NCI-H510A treated with DMSO at 0.1 percent for 48 hours (cell line): ENCODE measurements at regions not wholly inside any gene's neighbourhood (a gene's known extent, or its start where the extent isn't known, plus 50 kb on each side); places are given as distances from the start of the nearest gene placed in this dataset.
"Not testable (repeated sequence)": the region's sequence is repeated elsewhere in the genome, so short reads cannot be mapped to it uniquely, and the experiment has no call there.

ENCODE experiments used
- DNase-seq: peaks from one replicate; lab custom pipeline; 2025; lab: John Stamatoyannopoulos, UW

DNA sequence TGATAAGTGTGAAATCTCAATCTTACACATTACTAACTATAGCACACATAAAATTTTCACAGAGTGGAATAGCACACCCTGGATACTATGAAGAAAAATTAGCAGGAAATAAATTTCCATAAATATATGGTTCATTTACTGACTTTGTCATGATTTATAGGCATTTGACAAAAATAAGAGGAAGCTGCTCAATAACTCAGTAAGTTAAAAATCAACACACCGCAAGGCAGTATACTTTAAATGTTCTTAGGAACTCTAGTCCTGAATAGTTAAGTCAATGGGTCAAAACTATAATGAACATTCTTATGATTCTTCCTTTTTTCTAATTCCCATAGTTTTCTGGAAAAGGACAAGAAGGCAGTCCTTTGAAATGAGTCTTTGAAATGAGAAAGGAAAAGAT, 1557.8 kb upstream of the RAG2 start:
- DNase-seq: no peak

DNA sequence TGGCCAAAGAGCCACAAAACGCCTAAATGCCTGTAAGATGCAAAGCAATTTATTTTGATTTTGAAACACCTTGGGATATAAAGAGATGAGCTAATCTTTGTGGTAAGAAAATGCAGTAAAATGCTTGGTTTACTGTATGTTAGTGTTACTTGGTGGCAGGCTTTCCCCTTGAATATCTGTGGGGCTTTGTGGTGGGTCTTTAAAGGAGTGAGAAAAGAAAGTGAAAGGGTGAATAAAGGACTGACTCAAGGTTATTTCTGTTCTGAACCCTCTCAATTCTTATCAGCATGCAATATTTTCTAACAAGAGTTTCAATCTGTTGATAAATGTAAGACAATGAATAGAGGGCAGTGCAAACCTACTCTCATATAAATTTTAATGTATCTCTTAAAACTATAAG, 1555.9 kb upstream of the RAG2 start:
- DNase-seq: no peak

DNA sequence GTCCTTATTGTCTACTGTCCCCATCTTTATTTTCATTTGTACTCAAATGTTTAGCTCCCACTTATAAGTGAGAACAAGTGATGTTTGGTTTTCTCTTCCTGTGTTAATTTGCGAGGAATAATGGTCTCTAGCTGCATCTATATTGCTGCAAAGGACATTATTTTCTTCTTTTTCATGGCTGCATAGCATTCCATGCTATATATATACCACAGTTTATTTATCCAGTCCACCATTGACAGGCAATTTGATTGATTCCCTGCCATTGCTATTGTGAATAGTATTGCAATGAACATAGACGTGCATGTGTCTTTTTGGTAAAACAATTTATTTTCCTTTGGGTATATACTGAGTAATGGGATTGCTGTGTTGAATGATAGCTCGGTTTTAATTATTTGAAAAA, 1545.8 kb upstream of the RAG2 start:
- no peak for DNase-seq

DNA sequence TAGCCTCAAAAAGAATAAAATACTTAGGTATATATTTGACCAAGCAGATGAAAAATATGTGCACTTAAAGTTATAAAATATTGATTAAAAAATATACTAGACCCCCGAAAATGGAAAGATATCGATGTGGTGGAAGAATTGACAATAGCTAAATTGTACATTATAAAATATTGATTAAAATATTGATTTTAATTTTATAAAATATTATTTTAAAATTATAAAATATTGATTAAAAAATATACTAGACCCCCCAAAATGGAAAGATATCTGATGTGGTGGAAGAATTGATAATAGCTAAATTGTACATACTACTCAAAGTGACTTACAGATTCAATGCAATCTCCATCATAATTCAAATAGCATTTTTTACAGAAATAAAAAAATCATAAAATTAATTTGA, 1540.9 kb upstream of the RAG2 start:
- DNase-seq: no peak

DNA sequence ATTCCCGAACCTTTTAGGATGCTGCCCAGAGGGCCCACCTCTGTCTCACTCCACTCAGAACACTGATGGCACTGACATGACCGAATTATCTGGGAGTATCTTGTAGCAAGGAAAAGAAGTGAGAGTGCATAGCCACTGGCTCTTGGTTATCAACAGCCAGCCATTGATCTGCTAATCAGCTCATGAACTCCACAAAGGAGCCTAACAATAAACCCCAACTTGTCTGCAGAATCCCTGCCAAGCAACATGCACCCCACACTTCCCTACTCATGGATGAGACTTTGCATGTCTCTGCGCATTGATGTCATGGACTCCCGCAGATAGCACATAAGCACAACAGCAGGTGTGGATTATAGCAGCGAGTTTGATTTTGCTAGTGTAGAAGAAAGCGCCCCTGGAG, 1538.9 kb upstream of the RAG2 start:
- no peak for DNase-seq

DNA sequence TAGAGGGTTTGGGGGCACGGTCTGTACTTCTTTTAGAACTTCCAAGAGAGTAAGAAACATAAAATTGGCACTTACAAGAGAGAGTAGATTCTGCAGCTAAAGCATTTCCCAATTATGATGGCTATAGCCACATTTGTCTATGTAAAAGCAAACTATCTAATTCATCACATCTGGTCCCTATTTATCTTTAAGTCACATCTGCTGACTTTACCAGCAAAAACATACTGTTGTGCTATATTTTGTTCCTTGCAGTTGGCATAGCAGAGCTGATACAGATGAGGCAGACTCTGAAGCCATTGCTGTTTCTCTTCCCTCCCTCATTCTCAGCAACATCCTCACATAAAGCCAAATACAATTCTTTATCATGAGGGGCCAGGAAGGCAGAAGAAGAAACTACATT, 1533.5 kb upstream of the RAG2 start:
- DNase-seq: no peak

DNA sequence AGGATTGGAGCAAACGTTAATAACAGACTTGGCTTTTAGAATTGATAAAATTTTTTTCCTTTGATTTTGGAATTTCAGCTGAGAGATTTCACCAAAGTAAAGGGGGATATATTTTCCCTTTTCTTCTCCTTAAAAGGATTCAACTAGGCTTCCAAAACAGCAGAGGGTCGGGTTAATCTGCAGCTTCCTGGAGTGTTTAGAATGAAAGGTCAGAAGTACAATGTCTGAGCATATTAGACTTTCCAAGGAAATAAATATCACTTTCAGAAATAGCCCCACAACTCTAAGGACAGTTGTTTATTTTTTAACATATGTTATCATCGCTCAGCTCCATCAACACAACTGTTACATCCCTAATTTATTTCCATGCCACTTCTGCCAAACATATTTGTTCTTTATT, 1532.9 kb upstream of the RAG2 start:
- no peak for DNase-seq

DNA sequence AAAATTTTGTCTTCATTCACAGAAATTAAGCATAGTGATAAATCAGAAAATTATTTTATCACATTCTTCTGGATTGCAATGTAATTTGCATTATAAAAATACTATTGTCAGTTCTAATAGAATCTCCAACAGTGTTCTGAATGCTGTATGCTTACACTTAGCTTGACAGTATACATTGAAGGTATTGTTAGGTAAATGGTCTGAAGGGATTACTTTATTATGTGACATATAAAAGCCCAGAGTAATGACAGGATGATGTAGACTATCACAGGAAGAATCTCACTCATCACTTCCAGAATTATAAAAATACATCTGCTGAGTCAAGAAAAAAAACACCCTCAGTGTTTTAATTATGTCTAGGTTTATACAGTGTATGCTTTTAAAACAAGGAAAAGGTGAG, 1532.5 kb upstream of the RAG2 start:
- DNase-seq: no peak

DNA sequence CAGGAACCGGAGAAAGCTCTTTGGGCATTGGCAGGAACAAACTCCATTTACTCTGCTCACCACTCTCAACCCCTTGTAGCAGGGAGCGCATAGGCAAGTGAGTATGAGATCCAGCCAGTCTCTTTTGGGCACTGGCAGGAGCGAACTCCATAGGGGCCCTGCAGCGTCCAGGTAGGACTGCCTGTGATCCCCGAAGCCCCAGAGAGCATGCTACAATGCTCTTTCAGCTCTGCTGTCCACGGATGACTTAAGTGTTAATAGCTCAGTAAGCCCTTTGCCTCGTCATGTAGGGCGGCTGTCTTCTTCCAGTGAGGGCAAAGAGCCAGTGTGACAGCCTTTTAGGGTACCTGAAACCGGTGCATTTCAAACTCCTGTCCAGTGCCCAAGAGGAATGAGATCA, 1525.6 kb upstream of the RAG2 start:
- no peak for DNase-seq

DNA sequence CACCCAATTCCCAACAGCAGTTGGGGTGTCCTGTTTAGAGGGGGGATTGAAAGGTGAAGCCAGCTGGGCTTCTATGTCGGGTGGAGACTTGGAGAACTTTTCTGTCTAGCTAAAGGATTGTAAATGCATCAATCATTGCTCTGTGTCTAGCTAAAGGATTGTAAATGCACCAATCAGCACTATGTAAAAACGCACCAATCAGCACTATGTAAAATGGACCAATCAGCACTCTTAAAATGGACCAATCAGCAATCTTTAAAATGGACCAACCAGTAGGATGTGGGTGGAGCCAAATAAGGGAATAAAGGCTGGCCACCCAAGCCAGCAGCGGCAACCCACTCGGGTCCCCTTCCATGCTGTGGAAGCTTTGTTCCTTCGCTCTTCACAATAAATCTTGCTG, 1518.6 kb upstream of the RAG2 start:
- not testable (repeated sequence) for DNase-seq

DNA sequence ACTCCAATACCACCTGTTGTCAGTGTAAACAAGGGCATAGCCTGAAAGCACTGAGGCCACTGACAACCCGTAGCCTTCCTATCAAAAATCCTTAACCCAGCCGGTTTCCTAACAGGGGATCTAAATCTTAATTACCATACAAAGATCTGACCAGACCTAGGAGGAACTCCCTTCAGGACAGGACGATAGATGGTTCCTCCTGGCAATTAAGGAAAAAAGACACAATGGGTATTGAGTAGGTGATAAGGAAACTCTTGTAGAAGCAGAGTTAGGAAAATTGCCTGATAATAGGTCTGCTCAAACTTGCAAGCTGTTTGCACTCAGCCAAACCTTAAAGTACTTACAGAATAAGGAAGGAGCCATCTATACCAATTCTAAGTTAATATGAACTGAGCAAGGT, 1517.3 kb upstream of the RAG2 start:
- not testable (repeated sequence) for DNase-seq

DNA sequence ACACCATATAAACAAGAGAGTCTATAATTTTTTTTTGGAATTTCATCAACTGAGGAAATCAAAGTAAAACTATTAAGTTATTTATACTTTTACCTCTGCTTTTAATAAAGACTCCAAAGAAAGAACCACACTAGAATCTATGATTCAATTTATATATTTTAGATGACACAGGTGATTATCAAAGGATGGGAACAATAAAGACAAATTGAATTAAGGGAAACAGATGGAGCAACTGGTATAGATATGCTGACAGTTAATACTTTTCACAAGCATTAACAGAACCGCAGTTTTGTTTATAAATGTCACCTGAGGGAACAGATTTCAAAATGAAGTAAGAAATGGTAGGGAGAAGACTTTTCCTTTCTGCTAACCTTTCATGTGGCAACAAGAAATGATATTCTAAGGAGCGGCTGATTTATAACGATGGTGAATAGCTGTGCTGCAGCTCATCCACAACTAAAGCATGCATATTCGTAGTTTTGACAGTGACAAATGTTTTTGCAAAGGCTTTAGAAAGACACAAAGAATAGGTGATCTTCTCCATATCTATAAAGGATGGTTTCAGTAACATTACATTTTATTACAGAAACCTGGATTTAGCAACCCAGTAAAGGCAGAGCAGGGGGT, 1502.9 kb upstream of the RAG2 start:
- no peak for DNase-seq

DNA sequence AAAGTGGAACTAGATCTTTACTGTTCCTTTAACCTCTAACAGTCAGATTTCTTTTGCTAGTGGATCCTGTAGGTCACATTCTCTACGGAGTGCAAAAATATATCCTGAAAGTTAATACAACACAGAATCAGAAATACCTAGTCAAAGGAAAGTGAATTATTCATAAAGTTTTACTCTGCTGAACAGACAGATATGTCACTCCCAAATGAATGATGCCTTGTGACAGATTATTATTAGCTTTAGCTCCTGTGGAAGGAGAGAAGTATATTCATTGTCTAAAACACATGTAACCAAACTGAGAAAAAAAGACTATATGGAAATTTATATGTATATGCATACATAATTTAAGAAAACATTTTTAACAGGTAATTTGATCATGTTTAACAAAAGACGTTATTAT, 1497.2 kb upstream of the RAG2 start:
- no peak for DNase-seq

DNA sequence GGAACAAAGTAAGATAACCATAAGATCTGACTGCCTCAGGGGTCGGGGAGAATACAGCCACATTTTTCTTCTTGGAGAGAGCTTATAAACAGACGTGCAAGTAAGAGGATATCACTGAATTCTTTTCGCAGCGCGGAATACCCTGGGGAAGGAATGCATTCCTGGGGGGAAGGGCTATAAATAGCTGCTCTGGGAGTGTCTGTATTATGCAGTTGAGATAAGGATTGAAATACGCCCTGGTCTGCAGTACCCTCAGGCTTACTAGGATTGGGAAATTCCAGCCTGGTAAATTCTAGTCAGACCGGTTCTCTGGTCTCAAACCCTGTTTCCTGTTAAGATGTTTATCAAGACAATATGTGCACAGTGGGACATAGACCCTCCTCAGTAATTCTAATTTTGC, 1491.7 kb upstream of the RAG2 start:
- DNase-seq: no peak

DNA sequence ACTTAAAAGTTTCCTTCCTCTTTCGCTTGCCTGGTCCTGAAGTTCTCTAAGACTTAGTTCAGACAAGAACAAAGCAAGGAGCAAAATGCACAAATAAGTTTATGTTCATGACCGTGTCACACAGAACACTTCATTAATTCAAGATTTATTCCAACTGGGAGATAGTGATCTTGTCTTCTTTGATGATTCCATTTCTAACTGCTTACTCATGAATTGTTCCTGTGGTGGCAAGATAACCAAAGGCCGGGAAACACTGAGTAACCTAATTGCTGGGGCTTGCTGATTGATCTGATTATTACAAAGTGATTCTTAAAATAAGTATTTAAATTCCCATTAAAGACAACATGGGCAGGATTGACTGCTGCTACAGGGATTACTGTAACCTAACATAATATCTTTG, 1462.9 kb upstream of the RAG2 start:
- DNase-seq: no peak

DNA sequence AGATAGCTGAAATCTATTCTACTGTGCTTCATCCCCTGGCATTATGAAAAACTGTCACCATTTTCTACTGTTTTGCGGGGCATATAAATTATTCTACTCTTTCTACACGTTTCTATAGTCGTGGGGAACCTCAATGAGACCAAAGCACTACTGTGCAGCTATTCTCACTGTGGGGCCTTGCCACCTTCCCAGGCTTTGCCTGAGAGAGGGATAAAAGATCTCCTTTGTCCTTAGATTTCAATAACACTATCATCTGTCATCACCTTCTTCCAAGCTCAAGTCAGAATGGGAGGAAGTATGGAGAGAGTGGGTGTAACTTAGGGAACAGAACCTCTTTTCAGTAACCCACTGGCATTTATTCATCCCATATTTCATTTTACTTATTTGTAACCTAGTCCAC, 1462.1 kb upstream of the RAG2 start:
- no peak for DNase-seq

DNA sequence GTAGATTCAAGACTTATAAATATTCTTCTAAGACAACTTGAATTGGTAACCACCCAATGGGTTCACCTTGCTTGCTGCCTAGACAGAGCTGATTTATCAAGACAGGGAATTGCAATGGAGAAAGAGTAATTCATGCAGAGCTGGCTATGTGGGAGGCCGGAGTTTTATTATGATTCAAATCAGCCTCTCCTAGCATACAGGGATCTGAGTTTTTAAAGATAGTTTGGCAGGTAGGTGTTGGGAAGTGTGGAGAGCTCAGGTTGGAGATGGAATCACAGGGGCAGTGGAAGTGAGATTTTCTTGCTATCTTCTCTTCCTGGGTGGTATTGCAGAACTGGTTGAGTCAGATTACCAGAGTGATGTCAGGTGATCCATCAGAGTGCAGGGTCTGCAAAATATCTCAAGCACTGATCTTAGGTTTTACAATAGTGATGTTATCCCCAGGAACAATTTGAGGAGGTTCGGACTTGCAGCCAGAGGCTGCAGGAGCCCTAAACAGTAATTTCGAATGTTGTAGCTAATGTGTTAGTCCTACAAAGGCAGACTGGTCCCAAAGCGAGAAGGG, 1448.6 kb upstream of the RAG2 start:
- no peak for DNase-seq

DNA sequence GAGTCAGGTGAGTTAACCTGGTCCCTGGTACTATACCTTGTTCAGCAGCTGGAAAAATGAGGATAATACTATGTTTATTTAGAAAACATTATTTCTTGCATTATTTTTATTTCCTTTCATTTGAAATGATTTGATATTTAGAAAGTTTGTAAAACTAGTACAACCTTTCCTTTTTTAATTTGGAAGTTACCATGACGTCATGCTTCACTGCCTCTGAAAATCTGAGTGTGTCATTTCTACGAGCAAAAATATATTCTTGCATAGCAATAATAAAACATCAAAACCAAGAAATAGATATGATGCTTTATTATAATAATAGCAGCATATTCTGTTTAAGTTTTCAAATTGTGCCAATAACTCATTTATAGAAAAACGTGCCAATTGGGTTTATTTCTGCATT, 1445.0 kb upstream of the RAG2 start:
- no peak for DNase-seq

DNA sequence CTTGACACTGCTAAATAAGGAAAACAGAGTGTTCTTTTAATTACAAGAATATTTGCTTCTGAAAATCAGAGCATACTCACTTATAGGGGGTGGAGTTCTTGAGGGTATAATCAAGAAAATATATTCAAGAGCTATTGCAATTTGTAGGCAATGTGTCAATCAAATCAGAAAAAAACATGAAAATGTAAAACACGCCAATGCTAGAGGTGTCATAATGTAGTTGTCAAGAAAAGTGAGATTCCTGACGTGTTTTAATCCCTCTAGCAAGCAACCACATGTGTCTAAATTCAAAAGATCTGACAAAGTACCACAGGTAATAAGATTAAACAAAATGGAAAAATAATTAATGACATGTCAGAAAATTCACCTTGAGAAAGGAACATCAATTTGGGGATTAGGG, 1440.7 kb upstream of the RAG2 start:
- DNase-seq: no peak

DNA sequence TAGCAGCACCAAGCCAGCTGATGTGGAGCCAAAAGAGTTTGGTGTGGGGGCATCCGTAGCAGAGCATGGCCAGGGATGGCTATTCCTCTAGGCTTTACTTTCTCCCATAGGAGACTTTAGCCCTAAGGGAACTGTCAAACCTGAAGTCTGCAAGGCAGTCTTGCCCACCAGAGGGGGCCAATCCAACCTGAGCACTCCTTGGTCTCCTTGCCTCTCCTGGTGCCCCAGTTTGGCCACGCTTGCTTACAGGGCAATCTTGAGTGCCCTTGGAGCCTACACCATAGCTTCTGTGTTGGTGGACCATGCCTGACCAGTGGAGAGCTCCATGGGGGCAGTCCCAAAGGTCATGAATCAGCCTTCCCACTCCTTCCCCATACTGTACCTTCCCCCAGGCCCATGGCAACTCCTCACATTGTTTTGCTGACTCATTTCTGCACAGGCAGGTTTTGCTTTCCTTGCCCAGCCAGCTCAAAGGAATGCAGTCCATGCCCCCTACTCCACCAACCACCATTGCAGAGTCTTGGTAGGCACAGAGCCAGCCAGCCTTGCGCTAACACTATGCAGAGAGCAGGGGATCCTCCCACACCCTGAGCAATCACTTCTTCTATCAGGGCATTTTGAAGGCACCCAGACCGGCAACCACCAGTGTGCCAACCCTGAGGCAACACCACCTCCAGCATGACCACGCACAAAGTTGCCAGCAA, 1421.2 kb upstream of the RAG2 start:
- DNase-seq: no peak

DNA sequence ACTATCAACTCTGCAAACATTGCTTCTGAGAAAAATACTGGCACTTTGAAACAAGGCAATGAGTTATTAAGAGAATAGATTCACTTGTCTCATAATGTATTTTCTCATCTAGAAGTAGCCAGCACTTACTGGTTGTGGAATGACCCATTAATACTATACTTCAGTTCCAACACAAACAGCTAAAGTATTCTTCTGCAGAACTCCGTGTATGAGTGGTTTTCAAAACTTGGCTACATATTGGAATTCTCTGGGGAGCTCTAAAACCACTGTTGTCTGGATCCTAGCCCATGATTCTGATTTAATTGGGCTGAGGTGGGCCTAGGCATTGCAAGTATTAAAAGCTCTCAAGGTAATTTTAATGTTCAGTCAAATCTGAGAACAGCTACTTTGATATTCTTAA, 1416.4 kb upstream of the RAG2 start:
- DNase-seq: no peak

DNA sequence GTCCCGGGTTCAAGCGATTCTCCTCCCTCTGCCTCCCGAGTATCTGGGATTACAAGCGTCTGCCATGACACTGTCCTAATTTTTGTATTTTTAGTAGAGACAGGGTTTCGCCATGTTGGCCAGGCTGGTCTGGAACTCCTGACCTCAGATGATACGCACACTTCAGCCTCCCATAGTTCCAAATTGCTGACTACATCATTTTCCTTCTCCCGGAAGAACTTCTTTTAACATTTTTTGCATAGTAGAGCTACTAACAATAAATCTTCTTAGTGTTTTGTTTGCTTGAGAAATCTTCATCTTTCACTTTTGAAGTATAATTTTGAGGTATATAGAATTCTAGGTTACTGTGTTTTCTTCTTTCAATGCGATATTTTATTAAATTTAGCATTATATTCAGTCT, 1415.1 kb upstream of the RAG2 start:
- DNase-seq: no peak

DNA sequence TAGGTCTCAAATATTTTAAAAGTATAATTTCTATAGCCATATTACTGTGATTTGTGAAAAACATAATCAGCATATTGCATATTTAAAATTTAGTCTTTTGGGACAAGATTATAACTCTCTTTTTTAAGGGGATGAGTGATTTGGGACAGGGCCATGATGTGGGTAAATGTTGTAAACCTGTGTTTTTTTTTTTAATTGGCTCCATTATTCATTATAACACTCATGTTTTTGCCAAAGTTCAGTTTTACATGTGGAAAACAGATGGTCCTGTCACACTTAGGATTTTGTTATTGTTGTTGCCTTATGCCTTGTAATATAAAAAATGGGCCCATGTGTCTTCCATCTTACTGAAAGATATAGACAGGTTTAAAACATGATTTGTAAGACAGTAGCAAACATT, 1413.5 kb upstream of the RAG2 start:
- DNase-seq: no peak

DNA sequence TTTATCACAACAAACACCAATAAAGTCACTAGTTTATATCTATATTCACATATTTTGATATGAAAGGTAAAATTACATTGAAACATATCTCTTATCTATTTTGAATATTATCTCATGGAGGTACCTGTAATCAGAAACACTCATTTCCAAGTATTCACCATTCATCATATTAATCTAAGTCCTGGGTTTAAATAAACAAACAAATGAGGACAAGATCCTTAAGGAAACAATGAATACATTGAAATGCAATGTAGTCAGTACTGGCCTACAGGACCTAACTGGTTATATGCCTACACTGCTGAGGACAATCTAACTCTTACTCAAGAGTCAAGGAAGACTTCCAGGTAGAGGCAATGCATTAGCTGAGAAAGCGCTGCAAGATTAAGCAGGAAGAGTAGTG, 1411.9 kb upstream of the RAG2 start:
- no peak for DNase-seq
